AG04450 (cell line): ENCODE measurements at regions not wholly inside any gene's neighbourhood (a gene's known extent, or its start where the extent isn't known, plus 50 kb on each side); places are given as distances from the start of the nearest gene placed in this dataset.

Experiments
- CTCF ChIA-PET: fragments of 300-600, 350-600 bp; formaldehyde crosslinking; extraction: SDS; loops from one replicate; lab custom pipeline; 2022; ENCODE audit warnings: antibody characterized with exemption, inconsistent platforms; lab: Charles Lee
- POLR2A ChIA-PET: fragments of 350-600 bp; formaldehyde crosslinking; extraction: SDS; loops from one replicate; lab custom pipeline; 2021; ENCODE audit warnings: antibody characterized with exemption, inconsistent platforms; lab: Yijun Ruan, JAX
- DNase-seq: peaks from one replicate; pipeline ENCODE4 v3.0.0-alpha.2; 2011; ENCODE audit warnings: low read depth, low spot score
- H3K27ac ChIP-seq: one replicate; pipeline ENCODE4 v1.5.1; 2012; ENCODE audit warnings: low read depth, low read length, control low read depth
- H3K27me3 ChIP-seq: one replicate; pipeline ENCODE4 v1.6.0; 2012; ENCODE audit warnings: low read length; ENCODE audit not compliant: control insufficient read depth, insufficient read depth
- H3K4me3 ChIP-seq: 2 replicates; pipeline ENCODE4 v1.5.1; 2011; ENCODE audit warnings: mild to moderate bottlenecking, low read depth, low read length, control low read depth
- H3K9me3 ChIP-seq: 2 replicates; pipeline ENCODE4 v1.5.1; 2012; ENCODE audit warnings: low read length; ENCODE audit not compliant: control insufficient read depth, insufficient read depth
- CTCF ChIP-seq: IDR thresholded peaks from 2 replicates; pipeline ENCODE4 v1.5.1; 2011; ENCODE audit warnings: low read depth, low read length, control low read depth, inconsistent platforms

- Histone ChIP-seq H3K27me3 (no peaks in the 10 kb centered on the region), H3K9me3 (peaks cover 2% of the 10 kb centered on the region; the same call in 1 of the 2 replicates), H3K27ac (no peak overlapping the region), H3K4me3 (no peak overlapping the region)
- ChIA-PET CTCF (no interaction called here), POLR2A (no interaction called here)
- TF ChIP-seq CTCF, result no peak
- no peak for DNase-seq
These were observed 718.7 kb upstream of the FAM98A start for GRCh38 chr2:34317797-34318196.

- no peak overlapping the region for H3K4me3 ChIP-seq
- DNase-seq, result no peak
These were observed 717.7 kb upstream of the FAM98A start for GRCh38 chr2:34316788-34317187.

GRCh38 chr2:34311816-34312215, 712.7 kb upstream of the FAM98A start:
- H3K27me3 ChIP-seq, result no peaks in the 10 kb centered on the region
- no peak overlapping the region for H3K4me3 ChIP-seq
- no peak overlapping the region for H3K27ac ChIP-seq
- no peaks in the 10 kb centered on the region for H3K9me3 ChIP-seq
- POLR2A ChIA-PET, result no interaction called here
- CTCF ChIA-PET, result no interaction called here
- TF ChIP-seq CTCF, result no peak
- DNase-seq, result no peak

More at GRCh38 chr2:34316788-34317187, 717.7 kb upstream of the FAM98A start:
- no peak for TF ChIP-seq CTCF
- ChIA-PET POLR2A (no interaction called here), CTCF (no interaction called here)
- peaks cover 2% of the 10 kb centered on the region; the same call in 1 of the 2 replicates for H3K9me3 ChIP-seq
- no peaks in the 10 kb centered on the region for H3K27me3 ChIP-seq
- no peak overlapping the region for H3K27ac ChIP-seq

GRCh38 chr2:34308140-34308539, 709.0 kb upstream of the FAM98A start:
- no peak overlapping the region for H3K4me3 ChIP-seq
- no peak for TF ChIP-seq CTCF
- CTCF ChIA-PET, result no interaction called here

GRCh38 chr2:34307636-34308035, 708.5 kb upstream of the FAM98A start:
- DNase-seq, result no peak
- POLR2A ChIA-PET, result no interaction called here
- Histone ChIP-seq H3K27ac (no peak overlapping the region), H3K4me3 (no peak overlapping the region), H3K27me3 (no peaks in the 10 kb centered on the region), H3K9me3 (no peaks in the 10 kb centered on the region)
- CTCF ChIA-PET, result no interaction called here
- TF ChIP-seq CTCF, result no peak

More at GRCh38 chr2:34308140-34308539, 709.0 kb upstream of the FAM98A start:
- Histone ChIP-seq H3K9me3 (no peaks in the 10 kb centered on the region), H3K27ac (no peak overlapping the region), H3K27me3 (no peaks in the 10 kb centered on the region)
- DNase-seq, result no peak
- POLR2A ChIA-PET, result no interaction called here
